Neutrophil (primary cell): ENCODE measurements at regions not wholly inside any gene's neighbourhood (a gene's known extent, or its start where the extent isn't known, plus 50 kb on each side); places are given as distances from the start of the nearest gene placed in this dataset.

Experiments used
- H3K27ac ChIP-seq: fragments of 200-600 bp; sonication (generic); 2 replicates; pipeline ENCODE4 v1.5.1; 2016; ENCODE audit warnings: mild to moderate bottlenecking, moderate library complexity
- H3K27me3 ChIP-seq: fragments of 200-600 bp; sonication (generic); 2 replicates; pipeline ENCODE4 v1.6.0; 2016; ENCODE audit warnings: mild to moderate bottlenecking
- H3K36me3 ChIP-seq: fragments of 200-600 bp; sonication (generic); 2 replicates; pipeline ENCODE4 v1.5.1; 2017
- H3K4me1 ChIP-seq, 2 experiments: fragments of 200-600 bp in 1 of 2; sonication (generic) in 1 of 2; 1 replicate in 1 of 2; 2 replicates in 1 of 2; pipeline versions ENCODE4 v1.5.1 to v1.6.1; 2013 to 2016; ENCODE audit warnings: low read depth in 1 of 2, low read length in 1 of 2, mild to moderate bottlenecking in 1 of 2, moderate library complexity in 1 of 2; ENCODE audit not compliant: control insufficient read depth in 1 of 2, insufficient read depth in 1 of 2
- H3K4me3 ChIP-seq, 2 experiments: fragments of 200-600 bp in 1 of 2; sonication (generic) in 1 of 2; 1 replicate in 1 of 2; 2 replicates in 1 of 2; pipeline ENCODE4 v1.5.1; 2013 to 2016; ENCODE audit warnings: low read depth in 1 of 2, low read length in 1 of 2, mild to moderate bottlenecking in 1 of 2, moderate library complexity in 1 of 2
- H3K9me3 ChIP-seq: fragments of 200-600 bp; sonication (generic); 2 replicates; pipeline ENCODE4 v1.5.1; 2016
- CTCF ChIP-seq: fragments of 200-600 bp; sonication (generic); IDR thresholded peaks from 2 replicates; pipeline ENCODE4 v1.5.1; 2016; ENCODE audit warnings: antibody characterized with exemption

- Histone ChIP-seq H3K4me1 (no peaks in the 10 kb centered on the region), H3K9me3 (no peaks in the 10 kb centered on the region), H3K27ac (no peak overlapping the region), H3K36me3 (no peaks in the 10 kb centered on the region), H3K27me3 (no peaks in the 10 kb centered on the region), H3K4me3 (no peak overlapping the region)
- no peak for TF ChIP-seq CTCF
Measured at GRCh38 chr15:91534235-91534634, 319.3 kb upstream of the SLCO3A1 start.

GRCh38 chr15:91534976-91535375 lies 318.5 kb upstream of the SLCO3A1 start:
- Histone ChIP-seq H3K27ac (no peak overlapping the region), H3K9me3 (no peaks in the 10 kb centered on the region), H3K36me3 (no peaks in the 10 kb centered on the region), H3K4me1 (no peaks in the 10 kb centered on the region), H3K27me3 (no peaks in the 10 kb centered on the region), H3K4me3 (no peak overlapping the region)
- no peak for TF ChIP-seq CTCF

GRCh38 chr15:91535856-91536500 lies 317.5 kb upstream of the SLCO3A1 start:
- TF ChIP-seq CTCF = no peak
- Histone ChIP-seq H3K36me3 (no peaks in the 10 kb centered on the region), H3K4me1 (no peaks in the 10 kb centered on the region), H3K27ac (no peak overlapping the region), H3K4me3 (no peak overlapping the region), H3K27me3 (no peaks in the 10 kb centered on the region), H3K9me3 (no peaks in the 10 kb centered on the region)

- Histone ChIP-seq H3K4me1 (no peaks in the 10 kb centered on the region), H3K4me3 (no peak overlapping the region), H3K36me3 (no peaks in the 10 kb centered on the region), H3K27me3 (no peaks in the 10 kb centered on the region), H3K9me3 (no peaks in the 10 kb centered on the region), H3K27ac (no peak overlapping the region)
- TF ChIP-seq CTCF = no peak
Measured at GRCh38 chr15:91537856-91538255, 315.7 kb upstream of the SLCO3A1 start.

- H3K27me3 ChIP-seq = no peaks in the 10 kb centered on the region
Measured at GRCh38 chr15:91538782-91539181, 314.7 kb upstream of the SLCO3A1 start.

More at GRCh38 chr15:91538782-91539181, 314.7 kb upstream of the SLCO3A1 start:
- H3K4me1 ChIP-seq = no peaks in the 10 kb centered on the region
- H3K36me3 ChIP-seq = no peaks in the 10 kb centered on the region
- H3K27ac ChIP-seq = no peak overlapping the region
- no peak overlapping the region for H3K4me3 ChIP-seq
- no peaks in the 10 kb centered on the region for H3K9me3 ChIP-seq
- no peak for TF ChIP-seq CTCF
